Thymus (tissue), 11 donors: ENCODE measurements at regions not wholly inside any gene's neighbourhood (a gene's known extent, or its start where the extent isn't known, plus 50 kb on each side); places are given as distances from the start of the nearest gene placed in this dataset.
"Not testable (repeated sequence)": the region's sequence is repeated elsewhere in the genome, so short reads cannot be mapped to it uniquely, and the experiment has no call there.

Experiments used
- DNase-seq, 9 donors: peaks; one replicate each; pipeline ENCODE4 v3.0.0-alpha.2; 2013; ENCODE audit warnings: low spot score in 9 of 9, low read depth in 6 of 9, missing footprints in 1 of 9
- H3K27ac ChIP-seq, 2 donors: one replicate each; pipeline ENCODE4 v1.5.1; 2013; ENCODE audit warnings: control low read depth in 1 of 2, low read depth in 1 of 2, low read length in 1 of 2, mild to moderate bottlenecking in 1 of 2, moderate library complexity in 1 of 2
- H3K27me3 ChIP-seq, 2 donors: one replicate each; pipeline ENCODE4 v1.5.1; 2013; ENCODE audit warnings: low read length in 1 of 2; ENCODE audit not compliant: control insufficient read depth in 2 of 2, insufficient read depth in 1 of 2
- H3K36me3 ChIP-seq, 2 donors: one replicate each; pipeline ENCODE4 v1.5.1; 2013; ENCODE audit warnings: low read length in 1 of 2, mild to moderate bottlenecking in 1 of 2, moderate library complexity in 1 of 2; ENCODE audit not compliant: control insufficient read depth in 2 of 2, insufficient read depth in 2 of 2
- H3K4me1 ChIP-seq, 2 donors: one replicate each; pipeline ENCODE4 v1.5.1; 2013; ENCODE audit warnings: low read length in 2 of 2; ENCODE audit not compliant: control insufficient read depth in 2 of 2, insufficient read depth in 2 of 2
- H3K4me3 ChIP-seq, 2 donors: one replicate each; pipeline ENCODE4 v1.5.1; 2013; ENCODE audit warnings: low read length in 2 of 2, control low read depth in 1 of 2, mild to moderate bottlenecking in 1 of 2
- H3K9me3 ChIP-seq, 2 donors: one replicate each; pipeline ENCODE4 v1.5.1; 2013; ENCODE audit warnings: low read length in 1 of 2, mild to moderate bottlenecking in 1 of 2; ENCODE audit not compliant: control insufficient read depth in 2 of 2, insufficient read depth in 1 of 2
- WGBS: extraction: QIAGEN DNeasy Blood & Tissue Kit; methylation state at CpG from one replicate; pipeline ENCODE4 v1.1.7; 2013; 5-methylcytosine and 5-hydroxymethylcytosine counted together
- donor health status: healthy.

DNA sequence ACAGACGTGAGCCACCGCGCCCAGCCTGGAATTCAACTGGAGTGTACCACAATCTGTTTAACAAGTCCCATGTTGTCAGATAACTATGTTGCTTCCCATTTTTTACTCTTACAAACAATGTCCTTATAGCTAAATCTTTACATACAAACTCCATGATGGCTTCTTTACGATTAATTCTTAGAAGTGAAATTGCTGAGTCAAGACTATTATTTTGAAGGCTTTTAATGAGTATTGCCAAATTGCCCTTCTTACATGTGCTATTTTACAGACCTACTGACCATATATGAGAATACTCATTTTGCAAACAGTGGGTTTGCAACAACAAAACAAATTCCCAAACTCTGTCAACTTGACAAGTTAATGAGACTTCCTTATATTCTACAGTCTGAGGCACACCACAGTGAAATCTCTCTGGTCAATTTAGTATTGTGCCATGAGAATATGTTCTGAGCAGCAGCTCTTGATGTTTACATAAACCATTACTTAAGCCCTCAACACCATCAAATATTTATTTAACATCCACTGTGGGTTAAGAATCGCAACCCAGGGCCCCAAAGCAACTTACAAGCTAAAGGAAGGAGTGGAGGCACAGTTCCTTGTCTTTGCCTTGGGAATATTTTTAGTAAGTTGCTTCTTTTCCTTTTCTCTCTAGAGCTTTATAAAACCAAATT is 128.5 kb downstream of the SPRY1 start:
- WGBS = 98% methylated on average over 5 of the region's 5 CpGs
- H3K4me1 ChIP-seq = peaks cover 0 to 2% of the 10 kb centered on the region in 2 donors
- no peaks in the 10 kb centered on the region for H3K36me3 ChIP-seq
- no peak overlapping the region for H3K27ac ChIP-seq
- no peaks in the 10 kb centered on the region for H3K27me3 ChIP-seq
- no peak for DNase-seq
- no peak overlapping the region for H3K4me3 ChIP-seq
- H3K9me3 ChIP-seq = no peaks in the 10 kb centered on the region

DNA sequence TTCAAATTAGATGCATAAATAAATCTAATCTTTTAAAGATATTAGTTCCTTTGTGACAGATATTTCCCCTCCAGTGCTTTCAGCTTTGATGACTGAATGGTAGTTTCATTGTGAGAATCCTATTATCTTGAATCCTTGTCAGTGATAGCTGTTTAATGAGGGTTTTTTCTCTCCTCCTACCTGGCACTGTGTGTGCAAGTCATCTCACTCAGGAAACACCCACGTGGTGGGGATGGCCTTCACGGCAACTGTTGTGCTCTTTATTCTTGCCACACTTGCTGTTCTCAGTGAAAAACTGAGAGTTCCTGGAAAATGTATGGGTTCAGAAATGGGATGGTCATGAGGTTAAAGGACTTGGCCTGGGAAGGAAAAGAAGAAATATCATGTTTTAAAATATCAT is 129.9 kb downstream of the SPRY1 start:
- Histone ChIP-seq H3K27me3 (no peaks in the 10 kb centered on the region), H3K36me3 (no peaks in the 10 kb centered on the region), H3K9me3 (no peaks in the 10 kb centered on the region), H3K4me3 (no peak overlapping the region), H3K27ac (no peak overlapping the region), H3K4me1 (peaks cover 0 to 2% of the 10 kb centered on the region in 2 donors)
- WGBS = 18% methylated on average over 2 of the region's 2 CpGs
- DNase-seq = no peak

DNA sequence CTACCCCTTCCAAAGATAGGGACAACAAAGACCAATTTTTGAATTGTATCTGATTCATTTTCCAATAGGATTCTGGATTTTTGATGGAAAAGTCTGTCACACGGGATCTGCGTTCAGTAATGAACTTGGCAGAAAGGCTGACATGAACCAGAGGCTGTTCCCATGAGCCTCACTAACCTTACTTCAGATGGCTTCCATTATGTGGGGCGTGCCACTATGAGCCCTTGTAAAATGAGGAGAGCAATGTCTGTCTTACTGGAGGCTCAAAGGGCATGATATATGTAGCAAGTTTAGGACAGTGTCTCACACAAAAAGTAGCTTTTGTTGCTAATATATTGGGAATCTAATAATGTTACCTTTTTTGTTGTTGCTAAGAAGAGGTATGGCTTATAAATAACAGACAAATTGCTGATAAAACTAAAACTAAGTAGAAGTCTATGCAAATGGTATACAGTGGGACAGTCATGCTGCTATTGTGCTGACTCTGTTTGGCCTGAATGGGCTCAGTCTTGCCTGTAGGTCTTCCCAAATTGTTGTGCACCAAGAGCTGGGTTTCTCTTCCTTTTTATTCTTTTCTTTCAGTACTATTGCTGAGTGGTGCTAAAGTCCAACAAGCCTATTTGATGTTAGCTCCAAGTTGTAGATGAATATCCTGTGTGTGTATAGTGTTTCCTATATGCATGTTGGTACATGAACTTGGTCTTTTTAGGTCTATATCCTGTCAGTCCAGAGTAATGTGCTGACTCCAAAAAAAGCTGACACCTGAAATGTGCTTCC is 132.1 kb downstream of the SPRY1 start:
- Histone ChIP-seq H3K27me3 (no peaks in the 10 kb centered on the region), H3K4me1 (peaks cover 0 to 2% of the 10 kb centered on the region in 2 donors), H3K4me3 (no peak overlapping the region), H3K36me3 (no peaks in the 10 kb centered on the region), H3K9me3 (peaks cover 0 to 4% of the 10 kb centered on the region in 2 donors), H3K27ac (no peak overlapping the region)
- DNase-seq = no peak
- WGBS = 98% methylated on average over 3 of the region's 3 CpGs

DNA sequence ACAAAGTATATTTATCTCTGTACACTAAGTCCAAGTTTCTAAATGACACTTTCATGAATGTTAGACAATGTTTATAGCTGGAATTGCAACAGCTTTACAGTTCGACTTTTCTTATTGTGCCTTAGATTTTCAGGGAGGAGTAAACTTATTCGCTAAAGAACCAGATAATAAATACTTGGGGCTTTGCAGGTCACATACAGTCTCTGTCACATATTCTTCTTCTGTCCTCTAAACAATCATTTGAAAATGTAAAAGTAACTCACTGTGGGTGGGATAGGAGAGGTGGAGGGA is 132.6 kb downstream of the SPRY1 start:
- Histone ChIP-seq H3K4me3 (no peak overlapping the region), H3K27me3 (no peaks in the 10 kb centered on the region), H3K27ac (peak overlapping the region in 1 of 2 donors; percentile 26), H3K9me3 (peaks cover 0 to 4% of the 10 kb centered on the region in 2 donors), H3K4me1 (peaks cover 0 to 2% of the 10 kb centered on the region in 2 donors), H3K36me3 (no peaks in the 10 kb centered on the region)
- no peak for DNase-seq
- 94% methylated on average over 2 of the region's 2 CpGs for WGBS

DNA sequence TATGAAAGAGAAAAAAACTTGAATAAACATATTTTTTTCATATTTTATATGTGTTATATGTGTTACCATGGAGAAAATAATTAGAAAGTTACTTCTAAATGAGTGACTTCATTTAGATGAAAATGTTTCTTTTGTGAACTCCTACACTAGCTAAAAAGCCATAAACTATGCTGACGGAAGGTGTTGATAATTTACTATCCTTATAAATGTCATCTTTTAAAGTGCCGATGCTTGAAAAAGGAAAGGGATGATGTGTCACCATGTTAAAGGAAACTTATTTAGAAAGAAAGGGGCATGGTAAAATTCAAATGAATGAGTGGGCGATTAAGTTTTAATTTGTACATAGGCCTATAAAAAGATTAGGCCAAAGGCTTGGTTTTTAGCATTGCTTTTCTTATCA is 133.8 kb downstream of the SPRY1 start:
- Histone ChIP-seq H3K4me1 (peaks cover 0 to 2% of the 10 kb centered on the region in 2 donors), H3K36me3 (no peaks in the 10 kb centered on the region), H3K9me3 (peaks cover 0 to 4% of the 10 kb centered on the region in 2 donors), H3K27ac (no peak overlapping the region), H3K27me3 (no peaks in the 10 kb centered on the region), H3K4me3 (no peak overlapping the region)
- no peak for DNase-seq
- WGBS = over 99% methylated on average over 3 of the region's 3 CpGs

DNA sequence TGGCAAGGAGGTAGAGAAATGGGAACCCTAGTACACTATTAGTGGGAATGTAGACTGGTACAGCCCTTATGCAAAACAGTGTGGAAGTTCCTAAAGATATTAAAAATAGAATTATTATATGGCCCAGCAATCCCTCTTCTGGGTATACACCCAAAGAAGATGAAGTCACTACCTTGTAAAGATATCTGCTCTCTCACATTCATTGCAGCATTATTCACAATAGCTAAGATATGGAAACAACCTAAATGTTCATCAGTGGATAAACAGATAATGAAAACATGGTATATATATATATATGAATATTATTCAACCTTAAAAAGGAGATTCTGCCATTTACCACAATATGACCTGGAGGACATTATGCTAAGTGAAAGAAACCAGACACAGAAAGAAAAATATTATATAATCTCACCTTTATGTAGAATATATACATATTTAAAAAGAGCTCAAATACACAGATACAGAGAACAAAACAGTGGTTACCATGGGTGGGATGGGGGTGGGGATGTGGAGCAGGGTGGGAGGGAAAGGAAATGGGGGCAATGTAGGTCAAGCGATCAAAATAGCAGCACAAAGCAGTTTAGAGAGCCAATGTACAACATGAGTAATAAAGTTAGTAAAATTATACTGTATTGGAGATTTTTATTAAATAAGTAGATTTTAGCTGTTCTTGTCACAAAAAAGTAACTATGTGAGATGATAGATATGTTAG is 138.6 kb downstream of the SPRY1 start:
- no peaks in the 10 kb centered on the region for H3K27me3 ChIP-seq
- H3K27ac ChIP-seq = peak overlapping the region in 1 of 2 donors; percentile 41
- H3K4me1 ChIP-seq = peaks cover 3 to 4% of the 10 kb centered on the region in 2 donors
- WGBS = 13% methylated on average over 1 of the region's 1 CpG
- peak in 5 of 9 donors; percentile 10 to 63 (median 30) for DNase-seq
- H3K9me3 ChIP-seq = peaks cover 0 to 10% of the 10 kb centered on the region in 2 donors
- H3K4me3 ChIP-seq = no peak overlapping the region
- H3K36me3 ChIP-seq = no peaks in the 10 kb centered on the region

DNA sequence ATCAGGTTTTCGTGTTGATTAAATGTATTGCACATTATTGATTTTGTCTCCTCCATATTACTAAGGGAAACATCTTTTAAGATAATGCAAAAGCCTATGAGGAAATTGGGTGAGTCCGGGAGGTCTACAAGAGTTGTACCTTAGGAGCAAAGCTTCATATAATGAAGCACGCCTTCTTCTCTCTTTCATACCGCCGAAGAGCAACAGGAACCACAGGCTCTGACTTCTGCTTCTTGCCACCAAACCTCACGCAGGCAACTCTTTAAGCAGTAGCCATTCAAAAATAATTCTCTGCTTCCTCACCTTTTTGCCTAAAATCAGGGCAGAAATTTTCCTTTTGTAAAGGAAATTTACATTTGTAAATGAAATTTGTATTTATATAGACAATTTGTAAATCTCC is 139.6 kb downstream of the SPRY1 start:
- 13% methylated on average over 6 of the region's 6 CpGs for WGBS
- peaks cover 3 to 4% of the 10 kb centered on the region in 2 donors for H3K4me1 ChIP-seq
- DNase-seq = peak in 4 of 9 donors; percentile 18 to 65 (median 34)

DNA sequence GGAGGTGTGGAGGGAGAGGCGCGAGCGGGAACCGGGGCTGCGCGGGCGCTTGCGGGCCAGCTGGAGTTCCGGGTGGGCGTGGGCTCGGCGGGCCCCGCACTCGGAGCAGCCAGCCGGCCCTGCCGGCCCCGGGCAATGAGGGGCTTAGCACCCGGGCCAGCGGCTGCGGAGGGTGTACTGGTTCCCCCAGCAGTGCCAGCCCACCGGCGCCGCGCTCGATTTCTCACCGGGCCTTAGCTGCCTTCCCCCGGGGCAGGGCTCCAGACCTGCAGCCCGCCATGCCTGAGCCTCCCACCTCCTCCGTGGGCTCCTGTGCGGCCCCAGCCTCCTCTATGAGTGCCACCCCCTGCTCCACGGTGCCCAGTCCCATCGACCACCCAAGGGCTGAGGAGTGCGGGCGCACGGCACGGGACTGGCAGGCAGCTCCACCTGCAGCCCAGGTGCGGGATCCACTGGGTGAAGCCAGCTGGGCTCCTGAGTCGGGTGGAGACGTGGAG is 141.4 kb downstream of the SPRY1 start:
- H3K27me3 ChIP-seq, H3K36me3 ChIP-seq, H3K4me3 ChIP-seq, H3K27ac ChIP-seq, DNase-seq, H3K4me1 ChIP-seq, H3K9me3 ChIP-seq: not testable (repeated sequence)
- WGBS = 98% methylated on average over 39 of the region's 39 CpGs

More for the DNA sequence above, 139.6 kb downstream of the SPRY1 start:
- no peaks in the 10 kb centered on the region for H3K36me3 ChIP-seq
- H3K4me3 ChIP-seq = no peak overlapping the region
- H3K27ac ChIP-seq = peak overlapping the region in 1 of 2 donors; percentile 64
- H3K27me3 ChIP-seq = no peaks in the 10 kb centered on the region
- peaks cover 0 to 10% of the 10 kb centered on the region in 2 donors for H3K9me3 ChIP-seq
